Omental fat pad (tissue), 3 donors: ENCODE measurements at regions not wholly inside any gene's neighbourhood (a gene's known extent, or its start where the extent isn't known, plus 50 kb on each side); places are given as distances from the start of the nearest gene placed in this dataset.

Experiments
- ATAC-seq: fragments of 150-250 bp; one replicate; pipeline ENCODE4 v1.9.1; 2016; ENCODE audit warnings: mild to moderate bottlenecking, moderate library complexity; ENCODE audit not compliant: low FRiP score
- DNase-seq: peaks from one replicate; pipeline ENCODE4 v3.0.0-alpha.2; 2019; ENCODE audit warnings: low spot score
- CTCF ChIP-seq, 3 donors: fragments of 450-650 bp; IDR thresholded peaks; one replicate each; pipeline ENCODE4 v1.5.1; 2016 to 2017; ENCODE audit warnings: antibody characterized with exemption in 3 of 3, mild to moderate bottlenecking in 3 of 3, moderate library complexity in 2 of 3

GRCh38 chr18:22639561-22639960 lies 221.8 kb upstream of the CTAGE1 start:
- TF ChIP-seq CTCF (IDR thresholded peaks at IDR 0.05) = no peak
- ATAC-seq (no peak), DNase-seq (no peak)

DNA sequence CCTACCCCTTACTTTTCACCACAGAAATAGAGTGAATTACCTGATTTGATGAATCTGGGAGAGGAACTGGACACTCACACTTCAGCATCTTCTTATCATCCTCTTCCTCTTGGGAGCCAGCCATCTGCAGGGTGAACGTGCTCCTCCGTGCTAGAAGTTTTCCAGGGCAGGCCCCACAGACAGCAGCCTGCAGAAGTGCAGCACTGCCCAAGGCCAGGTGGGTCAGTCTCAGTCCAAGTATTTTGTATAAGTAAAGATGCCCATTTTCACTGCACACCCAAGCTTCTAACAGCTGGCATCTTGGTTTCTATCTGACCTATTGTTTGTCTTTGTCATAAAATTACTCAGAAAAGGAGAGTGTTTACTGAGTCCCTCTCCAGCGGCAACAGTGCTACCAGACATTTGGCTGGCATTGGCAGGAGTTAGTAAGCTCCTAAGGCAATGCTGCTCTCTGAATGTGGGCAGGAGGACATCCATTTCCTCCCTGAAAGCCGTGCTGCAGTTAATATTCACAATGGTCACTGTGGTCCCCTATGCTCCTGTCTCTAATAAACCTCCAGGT lies 222.6 kb upstream of the CTAGE1 start:
- ATAC-seq = no peak
- no peak for DNase-seq
- TF ChIP-seq CTCF (IDR thresholded peaks at IDR 0.05) = no peak

DNA sequence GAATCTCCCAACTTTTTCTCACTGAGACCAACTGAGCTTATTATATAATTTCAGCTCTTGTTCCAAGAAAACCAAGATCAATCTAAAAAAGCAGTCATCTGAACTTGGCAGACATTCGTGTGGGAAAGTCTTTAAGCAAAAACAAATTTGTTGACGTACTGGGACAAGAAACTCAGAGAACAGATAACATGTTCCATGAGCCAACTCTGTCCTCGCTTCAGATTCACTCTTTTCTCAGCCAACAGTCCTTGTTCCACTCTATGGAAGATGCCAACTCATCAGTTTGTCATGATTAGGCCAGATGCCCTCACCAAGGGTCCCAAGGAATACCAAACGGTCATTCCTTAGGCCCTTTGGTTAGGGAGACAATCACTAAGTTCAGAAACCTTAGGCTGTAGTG lies 224.2 kb upstream of the CTAGE1 start:
- TF ChIP-seq CTCF (IDR thresholded peaks at IDR 0.05) = no peak
- DNase-seq (no peak), ATAC-seq (no peak)

DNA sequence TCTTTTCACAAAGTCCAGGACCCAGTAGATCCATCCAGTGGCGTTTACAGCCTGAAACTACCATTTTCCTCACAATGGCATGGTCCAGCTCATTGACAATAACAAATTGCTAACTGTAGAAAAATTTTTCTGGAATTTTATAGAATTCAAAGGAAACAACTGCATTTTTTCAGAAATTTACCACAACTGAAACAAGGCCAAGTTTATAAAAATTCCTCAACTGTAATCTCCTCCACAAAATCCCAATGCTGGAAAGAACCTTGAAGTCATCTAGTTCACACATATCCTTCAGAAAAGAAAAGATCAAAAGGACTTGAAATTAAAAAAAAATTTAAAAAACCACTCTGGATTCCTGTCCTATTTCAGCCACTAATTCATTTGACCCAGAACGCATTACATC lies 226.0 kb upstream of the CTAGE1 start:
- no peak for DNase-seq
- ATAC-seq = no peak
- TF ChIP-seq CTCF (IDR thresholded peaks at IDR 0.05) = no peak

GRCh38 chr18:22650247-22650646 lies 232.5 kb upstream of the CTAGE1 start:
- ATAC-seq (no peak), DNase-seq (no peak)
- no peak for TF ChIP-seq CTCF (IDR thresholded peaks at IDR 0.05)

DNA sequence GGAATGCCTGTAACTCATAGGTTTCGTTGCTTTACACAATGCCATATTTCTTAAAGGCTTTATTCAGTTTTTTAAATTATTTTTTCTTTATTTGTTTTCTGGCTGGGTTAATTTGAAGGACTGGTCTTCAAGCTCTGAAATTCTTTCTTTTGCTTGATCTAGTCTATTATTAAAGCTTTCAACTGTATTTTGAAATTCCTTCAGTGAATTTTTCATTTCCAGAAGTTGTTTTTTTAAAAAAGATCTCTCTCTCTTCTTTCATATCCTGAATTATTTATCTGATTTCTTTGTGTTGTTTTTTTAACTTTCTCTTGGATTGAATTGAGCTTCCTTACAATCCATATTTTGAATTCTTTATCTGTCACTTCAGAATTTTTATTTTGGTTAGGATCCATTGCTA lies 239.9 kb upstream of the CTAGE1 start:
- ATAC-seq (no peak), DNase-seq (no peak)
- TF ChIP-seq CTCF (IDR thresholded peaks at IDR 0.05) = no peak

GRCh38 chr18:22658318-22658717 lies 240.6 kb upstream of the CTAGE1 start:
- no peak for DNase-seq

More at GRCh38 chr18:22658318-22658717, 240.6 kb upstream of the CTAGE1 start:
- ATAC-seq = no peak
- no peak for TF ChIP-seq CTCF (IDR thresholded peaks at IDR 0.05)
